ENCODE measurements at regions not wholly inside any gene's neighbourhood (a gene's known extent, or its start where the extent isn't known, plus 50 kb on each side); places are given as distances from the start of the nearest gene placed in this dataset.
"Not testable (repeated sequence)": the region's sequence is repeated elsewhere in the genome, so short reads cannot be mapped to it uniquely, and the experiment has no call there.

GRCh38 chr4:57966987-57967760 lies 857.0 kb upstream of the IGFBP7 start:
- TF ChIP-seq CTCF (IDR thresholded peaks at IDR 0.05) = no peak
- H3K36me3 Mint-ChIP-seq (ENCODE audit: unreplicated experiment) = no peaks in the 10 kb centered on the region
- no peaks in the 10 kb centered on the region for H3K27me3 Mint-ChIP-seq (ENCODE audit: unreplicated experiment)
- no peak overlapping the region for H3K27ac Mint-ChIP-seq (ENCODE audit: unreplicated experiment)
- DNase-seq (ENCODE audit: extremely low spot score, unreplicated experiment) = no peak
- no peak overlapping the region for H3K4me3 Mint-ChIP-seq (ENCODE audit: unreplicated experiment)
- H3K4me1 Mint-ChIP-seq (ENCODE audit: unreplicated experiment) = no peaks in the 10 kb centered on the region
- H3K9me3 Mint-ChIP-seq (ENCODE audit: unreplicated experiment) = peaks cover 20% of the 10 kb centered on the region

GRCh38 chr4:57965431-57965830 lies 855.2 kb upstream of the IGFBP7 start:
- not testable (repeated sequence) for DNase-seq (ENCODE audit: extremely low spot score, unreplicated experiment); H3K4me3 Mint-ChIP-seq (ENCODE audit: unreplicated experiment); H3K27me3 Mint-ChIP-seq (ENCODE audit: unreplicated experiment); H3K36me3 Mint-ChIP-seq (ENCODE audit: unreplicated experiment); H3K4me1 Mint-ChIP-seq (ENCODE audit: unreplicated experiment); H3K27ac Mint-ChIP-seq (ENCODE audit: unreplicated experiment)
- peaks cover 20% of the 10 kb centered on the region for H3K9me3 Mint-ChIP-seq (ENCODE audit: unreplicated experiment)

GRCh38 chr4:57945298-57945697 lies 835.1 kb upstream of the IGFBP7 start:
- Mint-ChIP-seq H3K27ac (ENCODE audit: unreplicated experiment) (no peak overlapping the region), H3K27me3 (ENCODE audit: unreplicated experiment) (no peaks in the 10 kb centered on the region), H3K9me3 (ENCODE audit: unreplicated experiment) (no peaks in the 10 kb centered on the region), H3K4me3 (ENCODE audit: unreplicated experiment) (no peak overlapping the region), H3K4me1 (ENCODE audit: unreplicated experiment) (no peaks in the 10 kb centered on the region), H3K36me3 (ENCODE audit: unreplicated experiment) (no peaks in the 10 kb centered on the region)
- DNase-seq (ENCODE audit: extremely low spot score, unreplicated experiment) = no peak
- TF ChIP-seq CTCF (IDR thresholded peaks at IDR 0.05) = no peak

GRCh38 chr4:57943682-57944081 lies 833.5 kb upstream of the IGFBP7 start:
- no peak for DNase-seq (ENCODE audit: extremely low spot score, unreplicated experiment)
- Mint-ChIP-seq H3K36me3 (ENCODE audit: unreplicated experiment) (no peaks in the 10 kb centered on the region), H3K9me3 (ENCODE audit: unreplicated experiment) (no peaks in the 10 kb centered on the region), H3K27me3 (ENCODE audit: unreplicated experiment) (no peaks in the 10 kb centered on the region), H3K4me1 (ENCODE audit: unreplicated experiment) (no peaks in the 10 kb centered on the region), H3K27ac (ENCODE audit: unreplicated experiment) (no peak overlapping the region), H3K4me3 (ENCODE audit: unreplicated experiment) (no peak overlapping the region)
- TF ChIP-seq CTCF (IDR thresholded peaks at IDR 0.05) = no peak

GRCh38 chr4:57937326-57937725 lies 827.1 kb upstream of the IGFBP7 start:
- H3K27me3 Mint-ChIP-seq (ENCODE audit: unreplicated experiment); H3K4me1 Mint-ChIP-seq (ENCODE audit: unreplicated experiment); H3K27ac Mint-ChIP-seq (ENCODE audit: unreplicated experiment); H3K36me3 Mint-ChIP-seq (ENCODE audit: unreplicated experiment); DNase-seq (ENCODE audit: extremely low spot score, unreplicated experiment); H3K4me3 Mint-ChIP-seq (ENCODE audit: unreplicated experiment); H3K9me3 Mint-ChIP-seq (ENCODE audit: unreplicated experiment): not testable (repeated sequence)

GRCh38 chr4:57926311-57926710 lies 816.1 kb upstream of the IGFBP7 start:
- no peak for DNase-seq (ENCODE audit: extremely low spot score, unreplicated experiment)
- Mint-ChIP-seq H3K27ac (ENCODE audit: unreplicated experiment) (no peak overlapping the region), H3K4me3 (ENCODE audit: unreplicated experiment) (no peak overlapping the region), H3K9me3 (ENCODE audit: unreplicated experiment) (no peaks in the 10 kb centered on the region), H3K36me3 (ENCODE audit: unreplicated experiment) (no peaks in the 10 kb centered on the region), H3K4me1 (ENCODE audit: unreplicated experiment) (no peaks in the 10 kb centered on the region), H3K27me3 (ENCODE audit: unreplicated experiment) (no peaks in the 10 kb centered on the region)
- TF ChIP-seq CTCF (IDR thresholded peaks at IDR 0.05) = no peak

All from osteocyte (in vitro differentiated cells).